ENCODE measurements at regions not wholly inside any gene's neighbourhood (a gene's known extent, or its start where the extent isn't known, plus 50 kb on each side); places are given as distances from the start of the nearest gene placed in this dataset.
A peak's percentile ranks its signal among the peaks of the same experiment; 100 is the strongest.

DNA sequence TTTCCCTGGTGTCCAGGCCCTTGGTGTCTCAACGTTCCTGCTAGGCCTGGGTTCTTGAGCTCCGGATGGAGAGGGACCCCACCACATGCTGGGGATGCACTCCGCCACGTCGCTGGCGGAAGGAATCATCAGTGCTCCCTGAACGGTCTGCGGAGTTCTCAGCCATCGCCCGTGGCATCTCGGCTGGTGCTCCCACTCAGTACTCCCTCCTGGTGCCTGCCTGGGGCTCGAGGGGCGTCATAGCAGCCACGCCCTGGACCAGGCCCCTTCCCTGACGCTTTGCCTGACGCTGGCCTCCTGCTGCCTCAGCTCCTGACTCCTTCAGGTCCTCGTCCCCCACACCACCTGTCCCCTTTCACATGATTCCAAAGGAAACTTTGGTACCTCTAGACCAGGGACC, 95.9 kb upstream of the CIBAR2 start:
- no peak for TF ChIP-seq CTCF (IDR thresholded peaks at IDR 0.05; ENCODE audit: low read depth, low read length, missing control alignments)
- in situ Hi-C loops (cut with HindIII; ENCODE audit: low sequenced_read_pairs), result no loop called here
- no peak for DNase-seq (ENCODE audit: low read depth)
- H3K4me3 ChIP-seq (ENCODE audit: low read depth, low read length), result no peak overlapping the region

DNA sequence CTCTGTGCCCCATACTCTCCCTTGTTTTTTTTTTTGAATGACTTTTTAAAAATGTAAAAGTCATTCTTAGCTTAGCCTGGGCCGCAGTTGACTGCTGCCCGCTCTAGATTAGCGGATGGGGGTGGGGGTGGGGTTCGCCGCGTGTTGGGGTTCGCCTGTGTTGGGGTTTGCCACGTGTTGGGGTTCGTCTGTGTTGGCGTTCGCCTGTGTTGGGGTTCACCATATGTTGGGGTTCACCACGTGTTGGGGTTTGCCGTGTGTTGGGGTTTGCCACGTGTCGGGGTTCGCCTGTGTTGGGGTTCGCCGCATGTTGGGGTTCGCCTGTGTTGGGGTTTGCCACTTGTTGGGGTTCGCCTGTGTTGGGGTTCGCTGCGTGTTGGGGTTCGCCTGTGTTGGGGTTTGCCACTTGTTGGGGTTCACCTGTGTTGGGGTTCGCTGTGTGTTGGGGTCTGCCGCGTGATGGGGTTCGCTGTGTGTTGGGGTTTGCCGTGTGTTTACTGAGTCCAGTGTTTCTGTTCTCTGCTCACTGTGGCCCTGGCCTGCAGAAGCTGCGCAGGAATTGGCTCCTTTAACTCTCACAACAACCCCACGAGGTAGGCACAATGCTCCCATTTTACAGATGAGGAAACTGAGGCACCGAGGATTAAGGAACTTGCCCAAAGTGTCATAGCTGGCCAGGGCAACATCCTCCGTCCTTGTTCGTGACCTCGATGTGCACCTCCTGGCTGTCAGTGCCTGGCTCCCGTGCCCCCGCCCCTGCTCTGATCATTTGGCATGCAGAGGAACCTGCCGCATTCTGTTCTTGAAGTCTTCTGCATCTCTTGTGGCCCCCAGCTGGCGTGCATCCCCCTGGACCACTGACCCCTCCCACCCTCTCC, 96.6 kb upstream of the CIBAR2 start:
- DNase-seq (ENCODE audit: low read depth), result no peak
- no peak for TF ChIP-seq CTCF (IDR thresholded peaks at IDR 0.05; ENCODE audit: low read depth, low read length, missing control alignments)
- no peak overlapping the region for H3K4me3 ChIP-seq (ENCODE audit: low read depth, low read length)
- in situ Hi-C loops (cut with HindIII; ENCODE audit: low sequenced_read_pairs), result no loop called here

GRCh38 chr16:85209526-85210121, 97.4 kb upstream of the CIBAR2 start:
- peak; percentile 27 for TF ChIP-seq CTCF (IDR thresholded peaks at IDR 0.05; ENCODE audit: low read depth, low read length, missing control alignments)
- H3K4me3 ChIP-seq (ENCODE audit: low read depth, low read length), result no peak overlapping the region
- DNase-seq (ENCODE audit: low read depth), result no peak
- in situ Hi-C loops (cut with HindIII; ENCODE audit: low sequenced_read_pairs), result no loop called here

DNA sequence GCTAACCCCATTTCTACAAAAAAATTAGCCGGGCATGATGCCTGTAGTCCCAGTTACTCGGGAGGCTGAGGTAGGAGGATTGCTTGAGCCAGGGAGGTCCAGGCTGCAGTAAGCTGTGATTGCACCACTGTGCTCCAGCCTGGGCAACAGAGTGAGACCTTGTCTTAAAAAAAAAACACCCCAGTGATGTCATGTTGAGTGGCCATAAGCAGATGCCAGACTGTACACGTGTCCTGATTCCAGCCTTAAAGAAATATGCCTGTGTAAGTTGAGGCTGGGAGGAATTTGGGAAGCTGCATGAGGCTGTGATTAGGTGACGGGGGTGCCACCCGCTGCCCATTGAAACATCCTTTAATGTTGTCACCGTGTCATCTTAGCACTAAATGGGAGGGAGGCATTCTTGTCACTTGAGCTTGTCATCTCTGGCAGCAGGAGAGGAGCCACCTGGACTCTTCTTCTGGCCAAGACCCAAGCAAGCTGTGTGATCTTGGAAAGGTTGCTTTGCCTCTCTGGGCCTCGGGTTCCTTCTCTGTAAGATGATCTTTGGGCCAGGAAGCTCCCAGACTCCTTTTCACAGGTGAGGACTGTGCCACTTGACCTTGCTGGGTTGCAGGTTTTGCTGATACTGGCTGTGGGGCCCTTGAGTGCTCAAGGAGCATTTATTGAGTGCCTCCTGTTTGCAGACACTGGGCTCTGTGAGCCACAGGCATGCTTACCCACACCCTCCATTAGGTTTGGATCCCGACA, 98.3 kb upstream of the CIBAR2 start:
- in situ Hi-C loops (cut with HindIII; ENCODE audit: low sequenced_read_pairs), result no loop called here
- no peak overlapping the region for H3K4me3 ChIP-seq (ENCODE audit: low read depth, low read length)
- no peak for DNase-seq (ENCODE audit: low read depth)
- no peak for TF ChIP-seq CTCF (IDR thresholded peaks at IDR 0.05; ENCODE audit: low read depth, low read length, missing control alignments)

DNA sequence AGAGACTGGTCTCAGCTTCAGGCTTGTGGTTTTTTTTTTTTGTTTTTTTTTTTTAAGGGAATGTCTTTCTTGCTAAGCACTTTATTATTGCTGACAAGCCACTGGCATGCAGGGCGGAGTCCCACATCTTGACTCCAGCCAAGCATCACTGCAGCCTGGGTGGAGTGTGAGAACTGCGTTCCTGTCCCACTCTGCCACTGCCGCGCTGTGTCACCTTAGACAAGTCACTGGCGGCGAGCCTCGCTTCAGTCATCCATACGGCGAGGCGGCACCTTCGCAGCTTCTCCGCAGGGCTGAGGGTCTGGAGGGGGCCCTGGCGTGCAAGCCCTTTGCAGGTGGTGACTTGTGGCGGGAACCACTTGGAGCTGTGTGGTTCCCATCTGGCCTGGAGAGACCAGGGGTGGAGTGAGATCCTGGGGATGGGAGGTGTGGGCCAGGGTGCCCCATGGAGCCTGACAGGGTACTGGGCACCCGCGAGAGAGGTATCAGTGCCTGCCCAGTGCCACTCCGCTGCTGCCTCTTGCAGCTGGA, 99.1 kb upstream of the CIBAR2 start:
- no peak for TF ChIP-seq CTCF (IDR thresholded peaks at IDR 0.05; ENCODE audit: low read depth, low read length, missing control alignments)
- H3K4me3 ChIP-seq (ENCODE audit: low read depth, low read length), result no peak overlapping the region
- DNase-seq (ENCODE audit: low read depth), result no peak
- in situ Hi-C loops (cut with HindIII; ENCODE audit: low sequenced_read_pairs), result no loop called here

GRCh38 chr16:85213926-85214675, 101.8 kb upstream of the CIBAR2 start:
- no peak for TF ChIP-seq CTCF (IDR thresholded peaks at IDR 0.05; ENCODE audit: low read depth, low read length, missing control alignments)
- DNase-seq (ENCODE audit: low read depth), result no peak
- in situ Hi-C loops (cut with HindIII; ENCODE audit: low sequenced_read_pairs), result no loop called here
- no peak overlapping the region for H3K4me3 ChIP-seq (ENCODE audit: low read depth, low read length)
